Thyroid gland (tissue), 4 donors: ENCODE measurements at regions not wholly inside any gene's neighbourhood (a gene's known extent, or its start where the extent isn't known, plus 50 kb on each side); places are given as distances from the start of the nearest gene placed in this dataset.

ENCODE experiments used
- POLR2A ChIP-seq, 2 donors: fragments of 450-650 bp; IDR thresholded peaks; one replicate each; pipeline ENCODE4 v1.6.1; 2017; ENCODE audit warnings: antibody characterized with exemption in 2 of 2, mild to moderate bottlenecking in 2 of 2, moderate library complexity in 1 of 2
- TF ChIP-seq, protein P1 (sequence below), 6 experiments: fragments of 200-600 bp in 3 of 6; fragments of 450-650 bp in 3 of 6; sonication (generic) in 3 of 6; IDR thresholded peaks; one replicate each; pipeline ENCODE4 v1.5.1; 2016 to 2019; ENCODE audit warnings: antibody characterized with exemption in 6 of 6, mild to moderate bottlenecking in 2 of 6, inconsistent platforms in 1 of 6, moderate library complexity in 1 of 6

- TF ChIP-seq, protein P1, sequence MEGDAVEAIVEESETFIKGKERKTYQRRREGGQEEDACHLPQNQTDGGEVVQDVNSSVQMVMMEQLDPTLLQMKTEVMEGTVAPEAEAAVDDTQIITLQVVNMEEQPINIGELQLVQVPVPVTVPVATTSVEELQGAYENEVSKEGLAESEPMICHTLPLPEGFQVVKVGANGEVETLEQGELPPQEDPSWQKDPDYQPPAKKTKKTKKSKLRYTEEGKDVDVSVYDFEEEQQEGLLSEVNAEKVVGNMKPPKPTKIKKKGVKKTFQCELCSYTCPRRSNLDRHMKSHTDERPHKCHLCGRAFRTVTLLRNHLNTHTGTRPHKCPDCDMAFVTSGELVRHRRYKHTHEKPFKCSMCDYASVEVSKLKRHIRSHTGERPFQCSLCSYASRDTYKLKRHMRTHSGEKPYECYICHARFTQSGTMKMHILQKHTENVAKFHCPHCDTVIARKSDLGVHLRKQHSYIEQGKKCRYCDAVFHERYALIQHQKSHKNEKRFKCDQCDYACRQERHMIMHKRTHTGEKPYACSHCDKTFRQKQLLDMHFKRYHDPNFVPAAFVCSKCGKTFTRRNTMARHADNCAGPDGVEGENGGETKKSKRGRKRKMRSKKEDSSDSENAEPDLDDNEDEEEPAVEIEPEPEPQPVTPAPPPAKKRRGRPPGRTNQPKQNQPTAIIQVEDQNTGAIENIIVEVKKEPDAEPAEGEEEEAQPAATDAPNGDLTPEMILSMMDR (IDR thresholded peaks at IDR 0.05) = no peak
- no peak for TF ChIP-seq POLR2A (IDR thresholded peaks at IDR 0.05)
These were observed 62.2 kb upstream of the ADORA2B start for GRCh38 chr17:15882777-15883176.
